ENCODE measurements at regions not wholly inside any gene's neighbourhood (a gene's known extent, or its start where the extent isn't known, plus 50 kb on each side); places are given as distances from the start of the nearest gene placed in this dataset.

DNA sequence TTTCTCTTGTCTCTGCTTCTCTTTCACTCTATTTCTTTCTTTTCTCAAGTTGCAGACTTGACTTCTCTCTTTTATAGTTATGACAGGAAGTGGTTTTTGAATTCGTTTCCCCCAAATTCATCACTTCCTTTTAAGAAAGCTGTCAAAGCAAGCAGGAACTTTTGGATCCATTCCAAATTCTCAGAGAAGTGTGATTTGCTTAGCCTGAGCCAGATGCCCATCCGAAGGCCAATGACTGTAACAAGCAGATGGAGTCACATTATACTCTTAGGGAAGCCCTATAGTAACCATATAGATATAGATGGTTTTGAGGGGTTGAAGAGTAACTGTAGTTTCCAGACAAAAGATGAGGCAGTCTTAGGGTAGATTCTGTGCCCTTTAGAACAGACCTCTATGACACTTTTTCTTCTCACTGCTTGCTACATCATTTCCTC is 592.0 kb upstream of the KCNMB2 start:
- DNase-seq (ENCODE audit: low spot score) = no peak

DNA sequence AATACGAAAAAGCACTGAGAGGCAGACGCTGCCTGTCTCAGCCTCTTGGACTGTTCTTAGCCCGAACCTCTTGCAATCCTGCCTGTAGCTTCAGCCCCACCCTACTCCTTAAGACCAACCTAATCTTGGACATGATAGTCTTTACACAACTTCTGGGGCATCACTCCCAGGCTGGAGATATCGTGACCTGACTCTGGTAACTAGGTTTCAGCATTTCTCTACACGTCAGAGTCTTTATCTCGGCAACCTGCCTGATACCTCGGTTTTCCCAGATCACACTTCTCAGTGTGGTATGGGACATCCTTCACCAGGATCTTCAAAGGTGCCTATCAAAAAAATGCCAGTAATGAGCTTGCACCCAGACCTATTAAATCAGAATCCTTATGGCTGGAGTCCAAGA is 590.2 kb upstream of the KCNMB2 start:
- DNase-seq (ENCODE audit: low spot score) = no peak

DNA sequence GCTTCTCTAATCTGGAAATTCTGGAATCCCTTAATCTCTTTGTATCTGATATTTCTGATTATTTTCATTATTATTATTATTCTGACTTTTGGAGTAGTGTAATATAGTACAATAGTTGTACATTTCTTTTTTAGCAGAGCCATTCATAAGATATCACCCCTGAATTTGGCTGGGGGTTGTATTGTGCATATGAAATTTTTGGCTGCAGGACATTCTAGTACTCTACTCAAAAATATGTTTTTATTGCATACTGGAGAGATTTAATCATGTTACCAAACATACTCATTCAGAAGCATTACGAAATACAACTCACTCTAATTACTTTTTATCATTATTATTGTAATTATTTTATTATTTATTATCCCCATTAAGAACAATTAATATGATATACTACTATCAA is 589.7 kb upstream of the KCNMB2 start:
- no peak for DNase-seq (ENCODE audit: low spot score)

DNA sequence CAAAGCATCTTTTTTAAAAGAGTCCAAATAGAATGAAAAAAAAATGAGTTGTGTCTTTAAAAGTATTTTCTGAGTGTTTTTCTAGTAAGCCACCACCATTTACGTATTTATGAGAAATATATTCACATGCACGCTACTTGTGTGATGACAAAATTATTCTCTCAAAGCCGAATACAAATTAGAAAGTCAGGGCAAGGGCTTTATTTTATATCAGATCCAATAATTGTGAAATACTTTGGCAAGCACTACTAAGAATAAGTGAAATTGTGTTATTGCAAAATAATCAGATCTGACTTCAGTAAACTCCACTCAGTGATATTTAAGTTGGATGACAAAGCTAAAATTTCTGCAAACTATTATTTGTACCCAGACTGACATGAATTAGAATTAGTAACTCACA is 589.3 kb upstream of the KCNMB2 start:
- DNase-seq (ENCODE audit: low spot score) = no peak

DNA sequence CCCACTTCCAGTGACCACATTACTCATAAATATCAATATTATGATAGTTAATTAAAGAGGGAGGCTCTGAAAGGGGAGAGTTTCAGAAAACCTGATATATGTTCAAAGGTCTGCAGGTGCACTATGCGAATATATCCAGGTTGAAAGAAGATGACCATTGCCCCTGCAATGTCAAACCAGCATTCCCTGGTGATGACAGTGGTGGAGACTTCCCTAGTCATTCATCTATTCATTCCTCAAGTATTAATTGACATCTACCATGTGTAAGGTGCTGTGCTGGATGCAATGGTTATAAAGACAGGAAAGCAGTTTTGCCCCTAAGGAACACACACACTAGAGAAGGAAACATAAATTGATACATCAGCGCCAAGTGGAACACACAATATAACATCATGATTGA is 588.3 kb upstream of the KCNMB2 start:
- DNase-seq (ENCODE audit: low spot score) = no peak

DNA sequence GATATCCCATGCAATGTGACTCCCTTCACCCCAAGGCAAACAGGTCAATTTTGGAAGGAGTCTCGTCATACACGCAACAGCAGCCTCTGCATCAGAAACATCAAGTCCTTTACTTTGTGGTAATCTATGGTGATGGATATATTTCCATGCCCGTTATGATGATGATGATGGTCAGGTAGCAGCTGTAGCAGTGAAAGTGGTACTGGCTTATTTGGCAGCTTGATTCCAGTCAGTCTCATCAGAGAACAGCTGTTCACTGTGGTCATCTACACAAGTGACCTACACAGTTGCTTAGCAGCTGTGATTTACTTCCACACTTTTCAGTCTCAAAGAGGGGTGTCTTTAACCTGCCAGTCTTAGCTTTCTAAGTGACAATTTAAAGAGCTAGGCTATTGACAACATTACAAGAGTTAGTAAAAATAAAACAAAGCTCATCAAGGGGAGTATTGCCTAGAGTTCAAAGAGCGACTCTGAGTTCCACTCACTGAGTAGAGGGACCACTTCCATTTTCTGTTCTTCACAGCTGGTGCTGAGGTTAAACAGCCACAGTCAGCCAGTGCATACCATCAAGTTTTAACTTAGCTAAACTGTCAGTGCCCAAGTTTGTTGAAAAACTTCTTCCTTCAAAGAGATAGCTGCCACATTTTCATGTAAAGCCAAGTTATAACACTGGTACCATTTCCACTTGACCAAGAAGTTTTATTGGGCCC is 587.4 kb upstream of the KCNMB2 start:
- no peak for DNase-seq (ENCODE audit: low spot score)

DNA sequence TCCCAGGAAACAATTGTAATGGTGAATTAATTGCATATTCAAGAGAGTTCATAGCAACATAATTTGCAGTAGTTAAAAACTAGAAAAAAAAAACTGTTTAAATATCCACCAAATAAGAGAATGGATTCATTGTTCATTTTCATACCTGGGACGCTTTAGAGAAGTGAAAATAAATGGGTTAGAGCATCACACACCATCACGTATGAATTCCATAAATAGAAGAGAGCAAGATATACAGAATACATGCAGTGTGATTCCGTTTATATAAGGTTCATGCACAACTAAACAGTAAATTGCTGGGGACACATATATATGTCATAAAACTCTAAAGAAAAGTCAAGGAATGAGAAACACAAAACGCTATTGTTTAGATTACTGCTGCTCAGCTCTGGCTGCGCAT is 577.0 kb upstream of the KCNMB2 start:
- DNase-seq (ENCODE audit: low spot score) = no peak

DNA sequence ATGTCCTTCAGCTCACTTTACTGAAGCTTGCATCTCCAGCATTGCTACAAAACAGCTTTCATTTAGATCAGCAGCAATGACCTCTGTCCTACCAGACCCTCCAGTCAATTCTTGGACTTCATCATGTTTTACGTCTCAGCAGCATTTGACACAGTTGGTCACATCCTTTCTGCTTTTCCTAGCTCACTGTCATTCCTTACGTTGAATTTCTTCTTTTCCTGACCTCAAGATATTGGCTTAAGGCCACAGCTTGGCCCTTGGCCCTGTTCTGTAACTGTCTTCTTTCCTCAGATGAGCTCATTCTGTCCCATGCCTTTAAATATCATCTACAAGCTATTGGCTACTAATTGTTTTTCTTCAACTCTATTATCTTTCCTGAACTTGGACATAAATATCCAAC is 576.2 kb upstream of the KCNMB2 start:
- no peak for DNase-seq (ENCODE audit: low spot score)

DNA sequence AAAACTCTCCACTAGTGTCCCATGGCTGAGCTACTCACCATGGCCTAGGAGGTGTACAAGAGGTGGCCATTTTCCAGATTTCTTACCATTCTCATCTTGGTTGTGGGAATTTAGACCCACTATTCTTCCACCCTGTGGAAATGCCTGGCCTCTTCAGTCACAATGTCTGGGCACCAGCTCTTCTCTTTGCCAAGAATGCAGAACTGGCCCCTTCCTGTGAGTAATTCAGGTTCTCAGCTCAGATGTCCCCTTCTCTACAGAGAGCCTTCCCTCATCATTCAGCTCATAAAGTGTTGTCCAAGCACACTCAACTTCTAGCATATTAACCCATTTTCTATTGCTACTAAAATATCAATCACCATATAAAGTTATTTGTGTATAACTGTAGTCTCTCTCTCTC is 575.5 kb upstream of the KCNMB2 start:
- no peak for DNase-seq (ENCODE audit: low spot score)

DNA sequence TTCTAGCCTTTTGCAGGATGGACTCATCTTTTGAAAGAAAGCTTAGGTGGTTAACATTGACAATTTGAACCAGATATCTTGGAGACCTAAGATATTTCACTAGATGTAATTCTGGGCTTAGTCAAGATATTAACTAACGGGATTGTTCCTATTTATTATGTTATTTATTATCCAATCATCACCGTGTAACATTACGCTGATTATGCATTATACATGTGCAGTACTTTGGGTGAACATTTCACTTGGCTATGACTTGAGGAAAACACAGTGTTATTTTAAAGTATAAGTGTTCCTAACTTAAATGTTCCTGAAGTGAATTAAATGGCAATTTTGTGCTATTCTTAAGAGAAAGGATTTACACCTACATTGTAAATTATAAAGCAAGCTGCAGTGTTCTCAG is 574.5 kb upstream of the KCNMB2 start:
- no peak for DNase-seq (ENCODE audit: low spot score)

DNA sequence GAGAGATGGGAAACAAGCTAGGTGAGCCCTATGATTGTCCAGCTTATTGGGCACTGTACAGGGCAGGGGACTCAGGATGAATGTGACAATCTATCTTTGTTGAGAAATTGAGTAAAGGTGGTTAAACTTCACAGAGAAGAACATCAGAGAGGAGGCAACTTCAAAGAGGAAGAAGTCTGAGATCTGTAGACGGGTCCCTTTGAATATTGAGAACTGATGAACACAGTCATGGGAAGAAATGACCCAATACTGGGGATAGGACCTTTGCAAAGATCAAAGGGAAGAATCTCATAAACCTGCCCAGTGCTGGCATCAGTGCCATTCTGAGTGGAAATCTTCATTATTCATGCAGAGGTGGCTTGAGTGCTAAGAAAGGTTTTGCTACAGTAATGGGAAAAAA is 569.7 kb upstream of the KCNMB2 start:
- DNase-seq (ENCODE audit: low spot score) = no peak

DNA sequence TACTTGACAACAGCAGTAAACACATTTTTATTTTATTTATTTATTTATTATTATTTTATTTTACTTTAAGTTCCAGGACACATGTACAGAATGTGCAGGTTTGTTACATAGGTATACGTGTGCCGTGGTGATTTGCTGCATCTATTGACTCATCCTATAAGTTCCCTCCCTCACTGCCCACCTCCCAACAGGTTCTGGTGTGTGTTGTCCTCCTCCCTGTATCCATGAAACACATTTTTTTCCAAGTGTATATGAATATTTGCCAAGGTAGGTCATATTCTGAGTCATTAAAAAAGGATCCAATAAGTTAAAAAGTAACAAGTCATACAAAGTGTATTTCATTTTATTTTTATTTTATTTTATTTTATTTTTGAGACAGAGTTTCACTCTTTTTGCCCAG is 567.3 kb upstream of the KCNMB2 start:
- DNase-seq (ENCODE audit: low spot score) = no peak

DNA sequence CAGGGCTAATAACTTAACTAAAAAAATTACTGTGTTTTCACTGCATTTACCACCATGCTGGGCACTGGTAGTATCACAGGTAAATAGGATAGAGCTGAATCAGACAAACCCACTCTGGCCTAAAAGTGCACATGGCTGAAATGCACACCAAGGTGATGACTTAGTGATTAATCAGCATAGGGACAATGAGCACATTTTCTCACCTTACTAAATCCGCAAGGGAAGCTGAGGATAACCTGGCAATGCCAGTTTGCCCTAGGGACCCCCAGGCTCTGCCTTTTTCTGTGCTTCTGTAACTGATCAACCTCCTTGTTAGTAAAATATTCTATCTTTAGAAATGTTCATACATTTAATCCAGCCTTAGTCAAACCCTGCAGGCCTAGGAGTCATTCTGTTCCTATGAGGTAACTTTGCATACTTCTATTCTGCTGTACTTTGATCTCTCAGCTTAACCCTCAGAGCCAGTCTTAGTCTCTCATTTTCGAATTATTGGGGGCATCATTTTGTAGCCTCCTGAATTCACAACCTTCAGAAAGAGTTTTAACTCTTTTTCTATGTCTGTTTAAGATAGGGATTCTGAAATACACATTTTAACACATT is 562.9 kb upstream of the KCNMB2 start:
- no peak for DNase-seq (ENCODE audit: low spot score)

DNA sequence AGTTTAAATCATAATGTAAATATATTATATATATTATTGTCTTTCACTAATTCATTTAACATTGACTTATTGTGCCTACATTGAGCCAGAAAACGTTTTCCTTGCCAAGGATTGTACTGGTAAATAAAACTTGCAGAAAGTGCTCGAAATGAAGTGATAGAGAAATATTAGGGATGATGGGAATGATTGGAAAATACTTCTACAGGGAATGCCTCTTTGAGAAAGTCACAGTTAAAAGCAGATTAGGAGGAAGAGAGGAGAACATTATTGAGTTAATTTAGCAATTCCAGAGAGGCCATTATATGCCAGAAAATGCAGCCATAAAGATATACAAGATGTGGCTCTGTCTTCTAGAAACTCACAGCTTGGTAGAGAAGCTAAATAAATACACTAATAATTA is 560.0 kb upstream of the KCNMB2 start:
- DNase-seq (ENCODE audit: low spot score) = no peak

DNA sequence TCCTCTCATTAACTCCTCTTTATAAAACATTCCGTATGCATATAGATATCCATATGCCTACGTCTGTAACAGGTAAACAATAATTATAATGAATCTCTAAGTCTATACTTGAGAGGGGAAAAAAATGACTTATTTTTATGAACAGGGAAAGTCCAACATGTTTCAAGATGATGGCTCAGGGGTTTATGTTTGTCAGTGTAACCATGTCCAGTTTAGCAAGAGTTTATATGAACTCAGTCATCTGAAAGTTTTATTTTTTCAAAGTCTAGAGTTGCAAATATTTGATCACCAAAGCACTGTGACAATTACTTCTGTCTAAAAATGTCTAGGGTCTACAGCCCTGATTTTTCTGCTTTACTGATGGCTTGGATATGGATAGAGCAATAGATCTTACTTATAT is 559.4 kb upstream of the KCNMB2 start:
- DNase-seq (ENCODE audit: low spot score) = no peak

DNA sequence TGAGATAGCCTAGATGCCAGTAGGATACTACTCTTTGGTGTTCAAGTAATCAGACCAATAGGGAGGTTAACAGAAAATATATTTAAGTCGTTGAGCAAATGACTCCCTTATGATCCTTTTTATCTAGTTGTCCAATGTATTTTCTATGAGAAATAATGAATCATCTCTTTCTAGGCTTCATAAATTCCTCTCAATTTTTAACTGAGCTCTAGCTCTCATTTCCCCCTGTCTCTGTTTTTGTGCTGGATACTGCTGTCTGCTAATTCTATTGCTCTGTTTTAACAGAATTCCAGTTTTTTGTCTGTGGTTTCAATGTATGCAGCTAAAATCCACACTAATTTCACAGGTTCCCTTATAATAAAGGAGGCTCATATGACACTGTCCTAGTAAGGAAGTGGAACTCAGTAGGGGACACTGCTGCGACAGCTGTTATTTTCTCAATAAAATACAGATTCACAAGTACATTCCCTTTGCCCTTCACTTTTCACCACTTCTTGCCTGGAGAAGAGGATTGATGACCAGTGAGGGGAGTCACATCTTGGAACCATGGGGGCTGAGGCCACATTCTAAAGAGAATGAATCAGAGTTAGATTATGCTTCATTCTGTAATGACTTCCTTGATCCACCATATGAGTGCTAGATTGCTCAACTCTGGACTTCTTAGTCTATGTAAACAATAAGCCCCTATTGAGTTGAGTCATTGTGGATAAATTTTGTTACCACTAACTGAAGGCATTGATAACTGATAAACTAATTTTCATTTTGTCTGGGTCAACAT is 558.7 kb upstream of the KCNMB2 start:
- DNase-seq (ENCODE audit: low spot score) = no peak

DNA sequence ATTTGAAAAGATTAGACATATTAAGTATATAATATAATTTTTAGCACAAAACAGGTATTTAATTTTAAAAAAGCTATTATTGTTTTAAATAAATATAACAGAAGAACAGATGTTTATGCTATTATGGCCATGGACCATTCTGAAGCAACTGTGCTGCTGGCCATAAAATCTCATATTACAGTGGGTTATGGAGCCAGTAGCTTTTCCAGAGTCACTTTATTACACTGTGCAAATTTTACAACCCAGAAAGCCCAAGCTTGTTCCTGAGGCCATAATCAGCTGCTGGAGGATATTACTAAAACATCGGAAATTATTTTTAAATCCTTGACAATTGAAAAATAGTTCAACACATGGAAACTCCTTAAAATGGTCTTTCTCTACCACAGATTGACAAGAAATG is 557.3 kb upstream of the KCNMB2 start:
- no peak for DNase-seq (ENCODE audit: low spot score)

DNA sequence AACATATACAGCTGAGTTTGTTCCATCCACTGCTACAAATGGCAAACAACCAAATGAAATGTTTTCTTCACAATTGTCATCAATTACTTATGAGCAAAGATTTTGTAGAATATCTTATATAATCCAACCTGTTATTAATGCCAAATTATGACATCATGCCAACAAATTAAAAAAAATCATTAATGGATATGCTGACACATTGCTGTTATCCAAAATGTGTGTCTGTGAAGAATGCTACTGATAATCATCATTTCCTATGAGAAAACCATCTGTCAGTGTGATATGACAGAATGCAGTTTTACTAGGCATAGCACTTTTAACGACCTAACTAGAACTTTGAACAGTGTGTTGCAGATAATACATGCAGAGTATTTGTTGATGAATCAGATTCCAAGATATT is 556.5 kb upstream of the KCNMB2 start:
- no peak for DNase-seq (ENCODE audit: low spot score)

DNA sequence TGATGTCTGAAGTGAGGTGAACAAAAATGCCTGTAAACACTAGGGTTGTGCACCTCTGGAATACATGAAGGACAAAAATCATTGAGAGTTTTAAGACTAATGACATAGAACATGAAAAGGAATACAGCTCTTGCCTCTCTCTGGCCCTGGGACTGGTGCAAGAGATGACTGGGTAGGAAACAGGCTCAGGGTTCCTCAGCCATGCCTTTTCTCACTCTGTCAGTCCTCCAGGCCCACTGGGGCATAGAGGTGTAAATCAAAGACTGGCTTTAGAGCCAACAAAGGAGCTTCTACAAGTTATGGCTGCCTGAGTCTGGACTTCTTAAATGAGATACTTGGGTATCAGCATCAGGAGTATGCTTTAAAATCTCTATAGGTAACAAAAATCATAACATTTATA is 554.7 kb upstream of the KCNMB2 start:
- no peak for DNase-seq (ENCODE audit: low spot score)

DNA sequence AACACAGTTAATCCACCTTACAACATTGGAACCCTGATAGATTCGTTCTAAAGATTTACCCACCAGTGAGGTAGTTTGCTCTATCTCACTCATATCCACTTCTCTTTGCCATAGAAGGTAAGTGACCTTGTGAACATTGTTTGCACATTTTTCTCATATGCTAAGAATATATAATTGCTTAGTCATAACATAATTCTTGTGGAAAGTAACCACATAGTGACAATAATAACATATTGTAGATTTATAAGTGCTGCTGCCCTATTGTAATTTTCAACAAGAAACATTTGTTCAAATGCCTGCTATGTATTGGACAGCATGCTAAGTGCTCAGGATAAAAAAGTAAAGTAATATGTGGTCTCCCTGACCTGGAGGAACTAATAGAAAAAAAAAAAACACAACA is 554.2 kb upstream of the KCNMB2 start:
- DNase-seq (ENCODE audit: low spot score) = no peak

DNA sequence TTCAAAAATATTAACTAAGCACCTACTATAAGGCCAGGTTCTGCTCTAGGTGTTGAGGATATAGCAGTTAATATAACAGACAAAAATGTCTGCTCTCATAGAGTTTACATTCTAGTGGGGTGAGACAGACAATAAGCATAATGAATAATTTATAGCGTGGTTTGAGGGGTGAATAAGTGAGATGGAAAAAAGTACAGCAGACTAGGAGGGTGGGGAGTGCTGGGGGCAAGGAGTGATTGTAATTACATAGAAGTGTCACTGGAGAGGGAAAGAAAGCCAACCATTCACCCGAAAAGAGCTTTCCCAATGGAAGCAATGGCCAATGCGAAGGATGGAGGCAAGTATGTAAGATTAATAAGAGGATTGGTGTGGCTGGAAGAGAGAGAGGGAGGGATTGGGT is 552.9 kb upstream of the KCNMB2 start:
- no peak for DNase-seq (ENCODE audit: low spot score)

DNA sequence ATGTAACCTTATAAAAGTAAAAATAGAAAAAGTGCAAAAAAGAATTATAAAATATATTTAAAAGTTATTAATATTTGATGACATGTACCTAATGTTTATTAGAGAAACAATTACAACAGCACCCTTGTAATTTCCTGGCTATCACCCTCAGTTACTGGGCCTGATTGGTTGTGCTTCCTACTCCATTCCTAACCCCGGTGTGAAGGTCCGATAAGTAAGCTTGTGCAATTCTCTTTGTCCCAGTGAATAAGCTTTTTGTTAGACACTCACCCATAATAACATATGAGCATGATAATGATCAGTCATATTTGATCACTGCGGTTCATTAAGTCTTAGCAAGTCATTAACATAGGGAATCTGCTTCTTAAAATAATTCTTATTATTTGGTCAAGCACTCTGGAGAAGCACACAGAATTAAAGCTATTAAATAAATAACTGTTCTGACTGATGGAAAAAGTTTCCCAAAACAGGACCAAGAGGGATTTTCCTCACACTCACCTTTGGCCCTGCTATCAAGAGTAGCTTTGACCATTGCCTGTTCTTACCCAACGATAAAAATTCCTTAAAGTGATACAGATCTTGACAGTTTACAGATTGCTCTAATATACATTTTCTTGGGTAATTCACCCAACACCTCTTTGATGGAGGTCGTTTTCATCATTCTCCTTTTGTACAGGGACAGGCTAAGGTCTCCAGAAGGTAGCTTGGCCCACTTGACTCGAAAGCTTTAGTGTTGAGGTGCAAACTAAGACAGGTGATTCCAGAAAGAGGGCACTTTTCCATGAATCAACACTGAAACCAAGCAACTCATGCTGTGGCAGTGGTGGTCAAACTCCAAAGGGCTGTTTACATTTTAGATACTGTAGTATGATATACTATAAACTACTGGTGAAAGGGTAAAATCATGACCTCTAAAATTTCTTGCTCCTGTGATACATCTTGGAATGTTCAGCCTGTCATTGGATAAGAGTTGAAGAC is 543.0 kb upstream of the KCNMB2 start:
- no peak for DNase-seq (ENCODE audit: low spot score)
